ENCODE measurements at regions not wholly inside any gene's neighbourhood (a gene's known extent, or its start where the extent isn't known, plus 50 kb on each side); places are given as distances from the start of the nearest gene placed in this dataset.

GRCh38 chr15:70530503-70530902 lies 232.9 kb downstream of the UACA start:
- H3K9ac ChIP-seq (ENCODE audit: low read depth, low read length) = no peak overlapping the region
- no peak overlapping the region for H3K18ac ChIP-seq (ENCODE audit: low read depth, low read length)
- H4K20me1 ChIP-seq (ENCODE audit: insufficient read depth, low read length) = no peaks in the 10 kb centered on the region
- peaks cover 2% of the 10 kb centered on the region; the same call in 1 of the 2 replicates for H3K4me1 ChIP-seq (ENCODE audit: control insufficient read depth, insufficient read depth, low read length)
- BruUV-seq (replicated peaks) = no TSS peak
- H2BK15ac ChIP-seq (ENCODE audit: low read depth, low read length) = no peak overlapping the region
- peaks cover 4% of the 10 kb centered on the region; the same call in 1 of the 2 replicates for H3K9me1 ChIP-seq (ENCODE audit: insufficient read depth, low read length)
- dilution Hi-C loops (cut with HindIII; ENCODE audit: low sequenced_read_pairs, unreplicated experiment) = no loop called here
- WGBS, 2 experiments (ENCODE audit: extremely low coverage in 2 of 2, insufficient read length in 1 of 2) = 92% methylated on average over 2 of the region's 4 CpGs; no CpG with 5 or more reads in 1 of the 2 experiments
- ATAC-seq (ENCODE audit: low read depth) = no peak
- no peak overlapping the region for H3K4me3 ChIP-seq (ENCODE audit: insufficient read depth, low read depth, low read length)
- peaks cover 63% of the 10 kb centered on the region for H3K27me3 ChIP-seq (ENCODE audit: control insufficient read depth, insufficient read depth, low read length)
- no peak overlapping the region for H4K5ac ChIP-seq (ENCODE audit: low read depth, low read length)
- no peak for DNase-seq
- H3K36me3 ChIP-seq (ENCODE audit: control insufficient read depth, insufficient read depth, low read length) = no peaks in the 10 kb centered on the region
- H2BK120ac ChIP-seq (ENCODE audit: low read depth, low read length) = no peak overlapping the region
- no peak overlapping the region for H2AFZ ChIP-seq (replicated peaks; ENCODE audit: low read length, poor library complexity)
- H2BK20ac ChIP-seq (ENCODE audit: low read depth, low read length) = no peak overlapping the region
- no peak overlapping the region for H2AK5ac ChIP-seq (ENCODE audit: low read depth, low read length)
- H3K4me2 ChIP-seq (ENCODE audit: low read depth, low read length) = no peak overlapping the region
- H3K14ac ChIP-seq (replicated peaks; ENCODE audit: low read depth, low read length) = no peak overlapping the region
- ChIA-PET CTCF (no interaction called here), POLR2A (ENCODE audit: unreplicated experiment) (no interaction called here)
- 0 out of 2 replicates have a peak overlapping the region, but pooled peaks have one; percentile 7 for H3K23ac ChIP-seq (ENCODE audit: low read depth, low read length)
- H3K56ac ChIP-seq (ENCODE audit: extremely low read depth, insufficient read depth, low read length) = no peak overlapping the region
- no peak overlapping the region for H3K27ac ChIP-seq (ENCODE audit: insufficient read depth, low read length)
- no peak overlapping the region for H4K8ac ChIP-seq (ENCODE audit: low read depth in 2 of 2, low read length in 2 of 2)
- TF ChIP-seq CHD1 (IDR thresholded peaks at IDR 0.05; ENCODE audit: low read depth, low read length) (no peak), ELK1 (IDR thresholded peaks at IDR 0.05; ENCODE audit: borderline replicate concordance, low read depth, low read length) (no peak), USF2 (IDR thresholded peaks at IDR 0.05; ENCODE audit: low read depth, low read length) (no peak), SMC3 (IDR thresholded peaks at IDR 0.05; ENCODE audit: low read depth, low read length) (no peak), CTCF (conservative IDR thresholded peaks at IDR 0.05; ENCODE audit: low read depth, low read length) (no peak), FOS (IDR thresholded peaks at IDR 0.05; ENCODE audit: low read depth, low read length) (no peak), RCOR1 (IDR thresholded peaks at IDR 0.05; ENCODE audit: insufficient replicate concordance, low read length) (no peak), NFE2L2 (IDR thresholded peaks at IDR 0.05; ENCODE audit: low read depth, low read length) (no peak)
- H2BK5ac ChIP-seq (ENCODE audit: low read depth, low read length, poor library complexity, severe bottlenecking) = peak overlapping the region; percentile 58
- H2AK9ac ChIP-seq (replicated peaks; ENCODE audit: low read depth, low read length, poor library complexity) = no peak overlapping the region
- intact Hi-C loops (cut with micrococcal nuclease) = no loop called here
- no peak overlapping the region for H3K4ac ChIP-seq (ENCODE audit: low read depth, low read length)
- H4K91ac ChIP-seq (ENCODE audit: insufficient read depth, low read depth, low read length) = no peak overlapping the region
- H3K9me3 ChIP-seq (ENCODE audit: control insufficient read depth, insufficient read depth, low read length) = no peaks in the 10 kb centered on the region
- H3K79me1 ChIP-seq (ENCODE audit: low read depth in 1 of 2, low read length in 2 of 2) = no peaks in the 10 kb centered on the region
- in situ Hi-C loops (cut with MboI; ENCODE audit: low sequenced_read_pairs) = no loop called here
